HEK293 (cell line): ENCODE measurements at regions not wholly inside any gene's neighbourhood (a gene's known extent, or its start where the extent isn't known, plus 50 kb on each side); places are given as distances from the start of the nearest gene placed in this dataset.
"Not testable (repeated sequence)": the region's sequence is repeated elsewhere in the genome, so short reads cannot be mapped to it uniquely, and the experiment has no call there.

Experiments
- CTCF ChIA-PET: fragments of 350-600 bp; formaldehyde crosslinking; extraction: SDS; loops from one replicate; lab custom pipeline; 2021; ENCODE audit warnings: antibody characterized with exemption; lab: Yijun Ruan, JAX
- POLR2A ChIA-PET: fragments of 300-600 bp; formaldehyde crosslinking; extraction: SDS; loops from one replicate; lab custom pipeline; 2020; ENCODE audit warnings: antibody characterized with exemption, inconsistent platforms; lab: Yijun Ruan, JAX
- H3K27ac ChIP-seq: fragments of 200-500 bp; sonication (Bioruptor generic); 2 replicates; pipeline ENCODE4 v1.5.1; 2014; ENCODE audit warnings: low read depth, low read length, control low read depth, inconsistent platforms; ENCODE audit errors: extremely low read depth
- H3K36me3 ChIP-seq, 2 experiments: fragments of 200-500 bp in 1 of 2; sonication (Bioruptor generic) in 1 of 2; 1 replicate in 1 of 2; 2 replicates in 1 of 2; pipeline ENCODE4 v1.5.1; 2014 to 2017; ENCODE audit warnings: inconsistent platforms in 2 of 2, low read length in 2 of 2; ENCODE audit not compliant: control insufficient read depth in 2 of 2, insufficient read depth in 1 of 2
- H3K4me1 ChIP-seq: fragments of 200-500 bp; sonication (Bioruptor generic); 2 replicates; pipeline ENCODE4 v1.5.1; 2014; ENCODE audit warnings: mild to moderate bottlenecking, low read length, inconsistent platforms; ENCODE audit not compliant: control insufficient read depth, insufficient read depth
- H3K4me3 ChIP-seq: 2 replicates; pipeline ENCODE4 v1.5.1; 2011; ENCODE audit warnings: low read depth, mild to moderate bottlenecking, control low read depth, low read length, moderate library complexity
- H3K9me3 ChIP-seq: fragments of 200-500 bp; sonication (Bioruptor generic); 2 replicates; pipeline ENCODE4 v1.5.1; 2014; ENCODE audit warnings: low read depth, low read length, inconsistent platforms; ENCODE audit not compliant: control insufficient read depth, insufficient read depth
- KLF10 ChIP-seq: fragments of 450-650 bp; IDR thresholded peaks from 2 replicates; pipeline ENCODE4 v1.5.1; 2018; ENCODE audit warnings: missing biosample characterization, mild to moderate bottlenecking, missing genetic modification characterization
- KLF7 ChIP-seq: fragments of 450-650 bp; formaldehyde crosslinking; IDR thresholded peaks from 2 replicates; pipeline ENCODE4 v1.5.1; 2016; ENCODE audit warnings: missing biosample characterization, missing genetic modification characterization, borderline replicate concordance
- PRDM1 ChIP-seq: fragments of 450-650 bp; formaldehyde crosslinking; IDR thresholded peaks from 2 replicates; pipeline ENCODE4; 2016; ENCODE audit warnings: missing biosample characterization, missing genetic modification characterization
- RBAK ChIP-seq: fragments of 450-650 bp; formaldehyde crosslinking; IDR thresholded peaks from 2 replicates; pipeline ENCODE4 v1.5.1; 2016; ENCODE audit warnings: missing biosample characterization, missing genetic modification characterization
- SCRT2 ChIP-seq: fragments of 450-650 bp; formaldehyde crosslinking; IDR thresholded peaks from 2 replicates; pipeline ENCODE4 v1.5.1; 2016; ENCODE audit warnings: missing biosample characterization, missing genetic modification characterization
- ZFP3 ChIP-seq: fragments of 450-650 bp; formaldehyde crosslinking; IDR thresholded peaks from 2 replicates; pipeline ENCODE4 v1.5.1; 2016; ENCODE audit warnings: low read depth, missing biosample characterization, missing genetic modification characterization
- ZFP37 ChIP-seq: fragments of 450-650 bp; formaldehyde crosslinking; IDR thresholded peaks from 2 replicates; pipeline ENCODE4 v1.5.1; 2016; ENCODE audit warnings: missing biosample characterization, missing genetic modification characterization
- ZNF121 ChIP-seq: fragments of 450-650 bp; formaldehyde crosslinking; IDR thresholded peaks from 2 replicates; pipeline ENCODE4 v1.5.1; 2016; ENCODE audit warnings: missing biosample characterization, missing genetic modification characterization
- ZNF133 ChIP-seq: fragments of 450-650 bp; formaldehyde crosslinking; IDR thresholded peaks from 2 replicates; pipeline ENCODE4 v1.5.1; 2016; ENCODE audit warnings: missing biosample characterization, missing genetic modification characterization
- ZNF138 ChIP-seq: fragments of 450-650 bp; formaldehyde crosslinking; IDR thresholded peaks from 2 replicates; pipeline ENCODE4 v1.5.1; 2016; ENCODE audit warnings: missing biosample characterization, missing genetic modification characterization, borderline replicate concordance
- ZNF223 ChIP-seq: fragments of 450-650 bp; formaldehyde crosslinking; IDR thresholded peaks from 2 replicates; pipeline ENCODE4 v1.5.1; 2016; ENCODE audit warnings: missing biosample characterization, missing genetic modification characterization
- ZNF239 ChIP-seq: fragments of 450-650 bp; formaldehyde crosslinking; IDR thresholded peaks from 2 replicates; pipeline ENCODE4 v1.5.1; 2016; ENCODE audit warnings: missing biosample characterization, missing genetic modification characterization
- ZNF274 ChIP-seq, 2 experiments: fragments of 200-500 bp in 1 of 2; fragments of 450-650 bp in 1 of 2; sonication (Bioruptor generic) in 1 of 2; formaldehyde crosslinking in 1 of 2; IDR thresholded peaks; 2 replicates each; pipeline versions ENCODE4 v1.5.1 to v1.6.1; 2014 to 2016; ENCODE audit warnings: borderline replicate concordance in 1 of 2, inconsistent platforms in 1 of 2, low read length in 1 of 2, missing biosample characterization in 1 of 2, missing genetic modification characterization in 1 of 2
- ZNF350 ChIP-seq: fragments of 450-650 bp; formaldehyde crosslinking; IDR thresholded peaks from 2 replicates; pipeline ENCODE4 v1.5.0; 2017; ENCODE audit warnings: missing biosample characterization, mild to moderate bottlenecking, missing genetic modification characterization
- ZNF354C ChIP-seq: fragments of 450-650 bp; formaldehyde crosslinking; IDR thresholded peaks from 2 replicates; pipeline ENCODE4 v1.5.1; 2016; ENCODE audit warnings: missing biosample characterization, missing genetic modification characterization, low read depth, borderline replicate concordance
- ZNF513 ChIP-seq: fragments of 450-650 bp; IDR thresholded peaks from 2 replicates; pipeline ENCODE4 v1.5.1; 2018; ENCODE audit warnings: missing biosample characterization, missing genetic modification characterization
- ZNF548 ChIP-seq: fragments of 450-650 bp; formaldehyde crosslinking; IDR thresholded peaks from 2 replicates; pipeline ENCODE4 v1.5.1; 2016; ENCODE audit warnings: missing biosample characterization, missing genetic modification characterization
- ZNF610 ChIP-seq: fragments of 450-650 bp; formaldehyde crosslinking; IDR thresholded peaks from 2 replicates; pipeline ENCODE4 v1.5.1; 2016; ENCODE audit warnings: missing biosample characterization, missing genetic modification characterization, borderline replicate concordance
- ZNF837 ChIP-seq: fragments of 450-650 bp; formaldehyde crosslinking; IDR thresholded peaks from 2 replicates; pipeline ENCODE4 v1.5.1; 2016; ENCODE audit warnings: missing biosample characterization, missing genetic modification characterization
- TF ChIP-seq, protein P1 (sequence below): fragments of 450-650 bp; formaldehyde crosslinking; IDR thresholded peaks from 2 replicates; pipeline ENCODE4 v1.5.1; 2016; ENCODE audit warnings: missing biosample characterization, missing genetic modification characterization

DNA sequence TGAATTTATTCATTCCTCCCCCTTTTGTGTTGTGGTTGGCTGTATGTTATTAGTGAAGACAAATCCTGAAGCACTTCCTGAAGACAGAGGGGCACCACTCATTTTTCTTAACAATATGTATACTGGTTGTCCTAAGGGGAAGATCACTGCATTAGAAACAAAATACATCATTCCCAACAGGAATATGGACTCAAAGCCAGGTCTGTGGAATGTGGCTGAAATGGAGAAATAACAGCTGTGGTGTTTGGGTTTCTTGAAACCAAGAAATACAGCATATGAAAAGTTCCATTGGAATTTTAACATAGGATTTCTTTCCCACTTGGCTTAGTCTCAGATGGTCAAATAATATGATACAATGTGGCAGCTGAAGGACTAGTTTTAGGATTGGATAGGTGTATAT is 267.6 kb downstream of the KCNE4 start (continued):
- TF ChIP-seq KLF7 (tag by site-specific recombination) (no peak), PRDM1 (no peak), RBAK (tag by site-specific recombination) (no peak), ZNF548 (tag by site-specific recombination) (no peak), ZNF610 (tag by site-specific recombination) (no peak), ZNF837 (tag by site-specific recombination) (no peak), ZNF223 (no peak), ZNF239 (no peak), ZNF121 (no peak), KLF10 (tag by site-specific recombination) (no peak)

- CTCF ChIA-PET: no interaction called here
- POLR2A ChIA-PET: no interaction called here
- Histone ChIP-seq H3K36me3 (no peaks in the 10 kb centered on the region), H3K4me1 (no peaks in the 10 kb centered on the region), H3K9me3 (no peaks in the 10 kb centered on the region), H3K27ac (no peak overlapping the region), H3K4me3 (no peak overlapping the region)
- TF ChIP-seq, protein P1, sequence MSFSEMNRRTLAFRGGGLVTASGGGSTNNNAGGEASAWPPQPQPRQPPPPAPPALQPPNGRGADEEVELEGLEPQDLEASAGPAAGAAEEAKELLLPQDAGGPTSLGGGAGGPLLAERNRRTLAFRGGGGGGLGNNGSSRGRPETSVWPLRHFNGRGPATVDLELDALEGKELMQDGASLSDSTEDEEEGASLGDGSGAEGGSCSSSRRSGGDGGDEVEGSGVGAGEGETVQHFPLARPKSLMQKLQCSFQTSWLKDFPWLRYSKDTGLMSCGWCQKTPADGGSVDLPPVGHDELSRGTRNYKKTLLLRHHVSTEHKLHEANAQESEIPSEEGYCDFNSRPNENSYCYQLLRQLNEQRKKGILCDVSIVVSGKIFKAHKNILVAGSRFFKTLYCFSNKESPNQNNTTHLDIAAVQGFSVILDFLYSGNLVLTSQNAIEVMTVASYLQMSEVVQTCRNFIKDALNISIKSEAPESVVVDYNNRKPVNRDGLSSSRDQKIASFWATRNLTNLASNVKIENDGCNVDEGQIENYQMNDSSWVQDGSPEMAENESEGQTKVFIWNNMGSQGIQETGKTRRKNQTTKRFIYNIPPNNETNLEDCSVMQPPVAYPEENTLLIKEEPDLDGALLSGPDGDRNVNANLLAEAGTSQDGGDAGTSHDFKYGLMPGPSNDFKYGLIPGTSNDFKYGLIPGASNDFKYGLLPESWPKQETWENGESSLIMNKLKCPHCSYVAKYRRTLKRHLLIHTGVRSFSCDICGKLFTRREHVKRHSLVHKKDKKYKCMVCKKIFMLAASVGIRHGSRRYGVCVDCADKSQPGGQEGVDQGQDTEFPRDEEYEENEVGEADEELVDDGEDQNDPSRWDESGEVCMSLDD (tag by site-specific recombination): no peak
- TF ChIP-seq ZNF138 (tag by site-specific recombination) (no peak), ZNF133 (tag by site-specific recombination) (no peak), ZNF274 (IDR thresholded peaks at IDR 0.05; ENCODE audit: low read length) (no peak), ZNF274 (tag by site-specific recombination; IDR thresholded peaks at IDR 0.05; ENCODE audit: borderline replicate concordance) (no peak), ZFP3 (tag by site-specific recombination) (no peak), ZNF354C (tag by site-specific recombination) (no peak), ZFP37 (tag by site-specific recombination) (no peak), ZNF513 (no peak)
Observed at GRCh38 chr2:223324402-223324801, 272.4 kb downstream of the KCNE4 start.

- POLR2A ChIA-PET: no interaction called here
Observed at GRCh38 chr2:223328578-223328977, 273.6 kb downstream of the SCG2 start.

DNA sequence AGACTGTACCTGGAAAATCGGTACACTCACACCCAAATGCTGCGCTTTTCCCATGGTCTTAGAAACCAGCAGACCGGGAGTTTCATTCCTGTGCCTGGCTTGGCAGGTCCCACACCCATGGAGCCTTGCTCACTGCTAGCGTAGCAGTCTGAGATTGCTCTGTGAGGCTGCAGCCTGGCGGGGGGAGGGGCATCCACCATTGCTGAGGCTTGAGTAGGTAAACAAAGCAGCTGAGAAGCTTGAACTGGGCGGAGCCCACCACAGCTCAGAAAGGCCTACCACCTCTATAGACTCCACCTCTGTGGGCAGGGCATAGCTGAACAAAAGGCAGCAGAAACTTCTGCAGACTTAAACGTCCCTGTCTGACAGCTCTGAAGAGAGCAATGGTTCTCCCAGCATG is 271.4 kb downstream of the SCG2 start:
- H3K27ac ChIP-seq, H3K4me1 ChIP-seq, H3K36me3 ChIP-seq, H3K9me3 ChIP-seq, CTCF ChIA-PET, POLR2A ChIA-PET, H3K4me3 ChIP-seq: not testable (repeated sequence)

More at GRCh38 chr2:223328578-223328977, 273.6 kb downstream of the SCG2 start:
- Histone ChIP-seq H3K27ac (no peak overlapping the region), H3K9me3 (no peaks in the 10 kb centered on the region), H3K4me3 (no peak overlapping the region), H3K36me3 (no peaks in the 10 kb centered on the region), H3K4me1 (no peaks in the 10 kb centered on the region)
- TF ChIP-seq ZNF350 (tag by site-specific recombination) (no peak), SCRT2 (tag by site-specific recombination) (no peak)
- CTCF ChIA-PET: no interaction called here
